ENCODE measurements at regions not wholly inside any gene's neighbourhood (a gene's known extent, or its start where the extent isn't known, plus 50 kb on each side); places are given as distances from the start of the nearest gene placed in this dataset.
"Not testable (repeated sequence)": the region's sequence is repeated elsewhere in the genome, so short reads cannot be mapped to it uniquely, and the experiment has no call there.

DNA sequence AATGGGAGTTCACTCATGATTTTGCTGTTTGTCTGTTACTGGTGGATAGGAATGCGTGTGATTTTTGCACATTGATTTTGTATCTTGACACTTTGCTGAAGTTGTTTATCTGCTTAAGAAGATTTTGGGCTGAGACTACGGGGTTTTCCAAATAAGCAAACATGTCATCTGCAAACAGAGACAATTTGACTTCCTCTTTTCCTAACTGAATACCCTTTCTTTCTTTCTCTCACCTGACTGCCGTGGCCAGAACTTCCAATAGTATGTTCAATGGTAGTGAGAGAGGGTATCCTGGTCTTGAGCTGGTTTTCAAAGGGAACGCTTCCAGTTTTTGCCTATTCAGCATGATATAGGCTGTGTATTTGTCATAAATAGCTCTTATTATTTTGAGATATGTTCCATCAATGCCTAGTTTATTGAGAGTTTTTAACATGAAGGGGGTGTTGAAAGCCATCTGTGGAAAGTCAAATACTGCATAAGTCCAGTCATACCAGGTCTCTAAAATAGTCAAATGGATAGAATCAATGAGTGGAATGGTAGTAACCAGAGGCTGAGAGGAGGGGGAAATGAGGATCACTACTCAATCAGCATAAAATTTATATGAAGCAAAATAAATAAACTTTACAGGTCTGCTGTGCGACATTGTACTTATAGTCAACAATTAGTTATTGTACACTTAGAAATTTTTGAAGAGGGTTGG is 610.4 kb upstream of the ADGRB3 start:
- H3K9me3 ChIP-seq (ENCODE audit: severe bottlenecking), result no peaks in the 10 kb centered on the region
- no peaks in the 10 kb centered on the region for H3K36me3 ChIP-seq
- DNase-seq, result no peak
- H3K4me3 ChIP-seq (ENCODE audit: low read depth, low read length), result no peak overlapping the region
- TF ChIP-seq, protein P1, sequence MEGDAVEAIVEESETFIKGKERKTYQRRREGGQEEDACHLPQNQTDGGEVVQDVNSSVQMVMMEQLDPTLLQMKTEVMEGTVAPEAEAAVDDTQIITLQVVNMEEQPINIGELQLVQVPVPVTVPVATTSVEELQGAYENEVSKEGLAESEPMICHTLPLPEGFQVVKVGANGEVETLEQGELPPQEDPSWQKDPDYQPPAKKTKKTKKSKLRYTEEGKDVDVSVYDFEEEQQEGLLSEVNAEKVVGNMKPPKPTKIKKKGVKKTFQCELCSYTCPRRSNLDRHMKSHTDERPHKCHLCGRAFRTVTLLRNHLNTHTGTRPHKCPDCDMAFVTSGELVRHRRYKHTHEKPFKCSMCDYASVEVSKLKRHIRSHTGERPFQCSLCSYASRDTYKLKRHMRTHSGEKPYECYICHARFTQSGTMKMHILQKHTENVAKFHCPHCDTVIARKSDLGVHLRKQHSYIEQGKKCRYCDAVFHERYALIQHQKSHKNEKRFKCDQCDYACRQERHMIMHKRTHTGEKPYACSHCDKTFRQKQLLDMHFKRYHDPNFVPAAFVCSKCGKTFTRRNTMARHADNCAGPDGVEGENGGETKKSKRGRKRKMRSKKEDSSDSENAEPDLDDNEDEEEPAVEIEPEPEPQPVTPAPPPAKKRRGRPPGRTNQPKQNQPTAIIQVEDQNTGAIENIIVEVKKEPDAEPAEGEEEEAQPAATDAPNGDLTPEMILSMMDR (IDR thresholded peaks at IDR 0.05; ENCODE audit: low read depth, low read length), result no peak
- H3K27ac ChIP-seq, result no peak overlapping the region
- no peaks in the 10 kb centered on the region for H3K27me3 ChIP-seq (ENCODE audit: insufficient read depth, low read depth, severe bottlenecking)

GRCh38 chr6:68022968-68023367 is 612.1 kb upstream of the ADGRB3 start:
- H3K4me3 ChIP-seq (ENCODE audit: low read depth, low read length); H3K27me3 ChIP-seq (ENCODE audit: insufficient read depth, low read depth, severe bottlenecking); H3K9me3 ChIP-seq (ENCODE audit: severe bottlenecking); DNase-seq; H3K27ac ChIP-seq; H3K36me3 ChIP-seq: not testable (repeated sequence)

GRCh38 chr6:68013780-68014515 is 621.1 kb upstream of the ADGRB3 start:
- Histone ChIP-seq H3K27ac (no peak overlapping the region), H3K27me3 (ENCODE audit: insufficient read depth, low read depth, severe bottlenecking) (no peaks in the 10 kb centered on the region), H3K9me3 (ENCODE audit: severe bottlenecking) (no peaks in the 10 kb centered on the region), H3K4me3 (ENCODE audit: low read depth, low read length) (no peak overlapping the region), H3K36me3 (no peaks in the 10 kb centered on the region)
- no peak for DNase-seq
- TF ChIP-seq, protein P1 (IDR thresholded peaks at IDR 0.05; ENCODE audit: low read depth, low read length), result no peak

- H3K4me3 ChIP-seq (ENCODE audit: low read depth, low read length), result no peak overlapping the region
- no peaks in the 10 kb centered on the region for H3K36me3 ChIP-seq
- H3K27me3 ChIP-seq (ENCODE audit: insufficient read depth, low read depth, severe bottlenecking), result no peaks in the 10 kb centered on the region
- H3K9me3 ChIP-seq (ENCODE audit: severe bottlenecking), result no peaks in the 10 kb centered on the region
- TF ChIP-seq, protein P1 (IDR thresholded peaks at IDR 0.05; ENCODE audit: low read depth, low read length), result no peak
- H3K27ac ChIP-seq, result no peak overlapping the region
- no peak for DNase-seq
These were observed 622.3 kb upstream of the ADGRB3 start for GRCh38 chr6:68012822-68013221.

DNA sequence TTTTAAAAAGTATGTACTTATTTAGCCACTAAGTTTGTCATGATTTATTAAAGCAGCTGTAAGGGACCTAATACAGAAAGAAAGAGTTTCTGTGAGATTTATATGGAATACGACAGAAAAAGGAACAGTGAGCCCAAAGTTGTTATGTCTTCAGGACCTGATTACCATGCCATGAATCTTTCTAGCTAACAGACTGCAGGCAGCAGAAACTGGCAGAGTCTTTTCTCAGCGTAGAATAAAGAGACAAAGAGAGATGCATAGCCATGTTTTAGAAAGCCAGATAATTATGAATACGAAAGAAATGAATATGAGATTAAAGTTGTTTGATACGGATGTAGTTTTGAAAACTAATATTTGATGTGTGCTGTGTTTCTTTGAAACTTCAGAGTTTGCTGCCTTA is 624.1 kb upstream of the ADGRB3 start:
- Histone ChIP-seq H3K27ac (no peak overlapping the region), H3K4me3 (ENCODE audit: low read depth, low read length) (no peak overlapping the region), H3K36me3 (no peaks in the 10 kb centered on the region), H3K27me3 (ENCODE audit: insufficient read depth, low read depth, severe bottlenecking) (no peaks in the 10 kb centered on the region), H3K9me3 (ENCODE audit: severe bottlenecking) (no peaks in the 10 kb centered on the region)
- no peak for DNase-seq
- TF ChIP-seq, protein P1 (IDR thresholded peaks at IDR 0.05; ENCODE audit: low read depth, low read length), result no peak

- H3K27me3 ChIP-seq (ENCODE audit: insufficient read depth, low read depth, severe bottlenecking), result no peaks in the 10 kb centered on the region
- H3K9me3 ChIP-seq (ENCODE audit: severe bottlenecking), result no peaks in the 10 kb centered on the region
- no peak overlapping the region for H3K27ac ChIP-seq
- TF ChIP-seq, protein P1 (IDR thresholded peaks at IDR 0.05; ENCODE audit: low read depth, low read length), result no peak
- no peak for DNase-seq
- no peaks in the 10 kb centered on the region for H3K36me3 ChIP-seq
- H3K4me3 ChIP-seq (ENCODE audit: low read depth, low read length), result no peak overlapping the region
These were observed 626.6 kb upstream of the ADGRB3 start for GRCh38 chr6:68008445-68008844.
